Kidney (tissue), 13 donors: ENCODE measurements at regions not wholly inside any gene's neighbourhood (a gene's known extent, or its start where the extent isn't known, plus 50 kb on each side); places are given as distances from the start of the nearest gene placed in this dataset.

Experiments
- DNase-seq, 5 donors: peaks; one replicate each; pipeline ENCODE4 v3.0.0-alpha.2; 2013 to 2020
- FAIRE-seq: peaks from 2 replicates; lab custom pipeline; 2012; peaks lifted over from hg19 to GRCh38; lab: Jason Lieb, UNC
- H3K27ac ChIP-seq, 2 donors: one replicate each; pipeline ENCODE4 v1.7.0; 2013; ENCODE audit warnings: low read depth in 2 of 2, low read length in 2 of 2, inconsistent platforms in 1 of 2
- H3K27me3 ChIP-seq: one replicate; pipeline ENCODE4 v1.7.1; 2013; ENCODE audit warnings: low read length, inconsistent platforms; ENCODE audit not compliant: control insufficient read depth, insufficient read depth
- H3K36me3 ChIP-seq, 3 donors: one replicate each; pipeline versions ENCODE4 v1.7.0 to v1.7.1; 2013; ENCODE audit warnings: low read length in 3 of 3, control low read depth in 1 of 3, inconsistent platforms in 1 of 3; ENCODE audit not compliant: insufficient read depth in 3 of 3, control insufficient read depth in 2 of 3
- H3K4me1 ChIP-seq, 3 donors: one replicate each; pipeline versions ENCODE4 v1.7.0 to v1.7.1; 2013; ENCODE audit warnings: low read length in 3 of 3, inconsistent platforms in 1 of 3, low read depth in 1 of 3; ENCODE audit not compliant: control insufficient read depth in 2 of 3, insufficient read depth in 2 of 3
- H3K4me3 ChIP-seq, 3 donors: one replicate each; pipeline versions ENCODE4 v1.7.0 to v1.8.1; 2013; ENCODE audit warnings: low read length in 3 of 3, control low read depth in 1 of 3, inconsistent platforms in 1 of 3
- H3K9ac ChIP-seq, 3 donors: one replicate each; pipeline versions ENCODE4 v1.7.0 to v1.7.1; 2013; ENCODE audit warnings: low read length in 3 of 3, control low read depth in 1 of 3, inconsistent platforms in 1 of 3
- H3K9me3 ChIP-seq, 3 donors: one replicate each; pipeline versions ENCODE4 v1.7.0 to v1.7.1; 2013; ENCODE audit warnings: low read length in 3 of 3, control low read depth in 1 of 3, inconsistent platforms in 1 of 3; ENCODE audit not compliant: control insufficient read depth in 2 of 3, insufficient read depth in 1 of 3
- CTCF ChIP-seq: IDR thresholded peaks from 3 replicates; pipeline ENCODE4 v1.5.1; 2012; ENCODE audit warnings: mild to moderate bottlenecking, moderate library complexity, borderline replicate concordance; ENCODE audit not compliant: insufficient read depth; ENCODE audit errors: extremely low read depth
- intact Hi-C: fragments of 100-400 bp; cut with DNase I; formaldehyde crosslinking; loops from one replicate; pipeline ENCODE4 v1.11.1; 2022
- donor health status: control.
- donor health status: control.
- donor health status: control.
- donor health status: control.
- donor health status: control.
- donor health status: DM: yes; HTN: yes; CAD: no.
- donor health status: Normal renal cell carcinoma (clear cell type).

GRCh38 chr3:137946356-137946973, 63.5 kb upstream of the CLDN18 start:
- Histone ChIP-seq H3K27ac (no peak overlapping the region), H3K9me3 (no peaks in the 10 kb centered on the region), H3K4me3 (no peak overlapping the region), H3K36me3 (no peaks in the 10 kb centered on the region), H3K4me1 (no peaks in the 10 kb centered on the region), H3K9ac (no peak overlapping the region), H3K27me3 (no peaks in the 10 kb centered on the region)
- FAIRE-seq = no peak
- TF ChIP-seq CTCF = peak; percentile 42
- intact Hi-C loops = loop anchor here (10.0 kb wide), 1 partner anchor 842 kb away; no protein-coding TSS in a partner anchor
- peak; percentile 52 to 83 (median 61) for DNase-seq

GRCh38 chr3:137947117-137947516, 62.8 kb upstream of the CLDN18 start:
- no peak overlapping the region for H3K4me3 ChIP-seq
- no peaks in the 10 kb centered on the region for H3K27me3 ChIP-seq
- no peak overlapping the region for H3K27ac ChIP-seq
- H3K36me3 ChIP-seq = no peaks in the 10 kb centered on the region
- no peak overlapping the region for H3K9ac ChIP-seq
- no peak for TF ChIP-seq CTCF
- FAIRE-seq (no peak), DNase-seq (no peak)
- no peaks in the 10 kb centered on the region for H3K9me3 ChIP-seq
- H3K4me1 ChIP-seq = no peaks in the 10 kb centered on the region
- intact Hi-C loops = loop anchor here (10.0 kb wide), 1 partner anchor 842 kb away; no protein-coding TSS in a partner anchor

GRCh38 chr3:137948400-137949072, 61.4 kb upstream of the CLDN18 start:
- DNase-seq = no peak
- intact Hi-C loops = loop anchor here (10.0 kb wide), 1 partner anchor 844 kb away; no protein-coding TSS in a partner anchor

More at GRCh38 chr3:137948400-137949072, 61.4 kb upstream of the CLDN18 start:
- no peak for TF ChIP-seq CTCF
- FAIRE-seq = no peak
- Histone ChIP-seq H3K27ac (no peak overlapping the region), H3K9ac (no peak overlapping the region), H3K27me3 (no peaks in the 10 kb centered on the region), H3K9me3 (no peaks in the 10 kb centered on the region), H3K4me3 (no peak overlapping the region), H3K36me3 (no peaks in the 10 kb centered on the region), H3K4me1 (no peaks in the 10 kb centered on the region)
